ENCODE measurements at regions not wholly inside any gene's neighbourhood (a gene's known extent, or its start where the extent isn't known, plus 50 kb on each side); places are given as distances from the start of the nearest gene placed in this dataset.
A peak's percentile ranks its signal among the peaks of the same experiment; 100 is the strongest.

GRCh38 chr14:35961697-35962274 lies 135.6 kb downstream of the BRMS1L start:
- intact Hi-C loops (cut with DNase I) = no loop called here
- Histone ChIP-seq H3K4me3 (no peak overlapping the region), H3K27me3 (peaks cover 0 to 5% (median 0%) of the 10 kb centered on the region in 7 donors), H3K27ac (no peak overlapping the region), H3K36me3 (no peaks in the 10 kb centered on the region), H3K9me3 (no peaks in the 10 kb centered on the region), H3K4me1 (no peaks in the 10 kb centered on the region)
- no peak for ATAC-seq
- WGBS, 2 donors = 73 to 79% methylated on average over 3 of the region's 3 CpGs
- TF ChIP-seq, protein P1, sequence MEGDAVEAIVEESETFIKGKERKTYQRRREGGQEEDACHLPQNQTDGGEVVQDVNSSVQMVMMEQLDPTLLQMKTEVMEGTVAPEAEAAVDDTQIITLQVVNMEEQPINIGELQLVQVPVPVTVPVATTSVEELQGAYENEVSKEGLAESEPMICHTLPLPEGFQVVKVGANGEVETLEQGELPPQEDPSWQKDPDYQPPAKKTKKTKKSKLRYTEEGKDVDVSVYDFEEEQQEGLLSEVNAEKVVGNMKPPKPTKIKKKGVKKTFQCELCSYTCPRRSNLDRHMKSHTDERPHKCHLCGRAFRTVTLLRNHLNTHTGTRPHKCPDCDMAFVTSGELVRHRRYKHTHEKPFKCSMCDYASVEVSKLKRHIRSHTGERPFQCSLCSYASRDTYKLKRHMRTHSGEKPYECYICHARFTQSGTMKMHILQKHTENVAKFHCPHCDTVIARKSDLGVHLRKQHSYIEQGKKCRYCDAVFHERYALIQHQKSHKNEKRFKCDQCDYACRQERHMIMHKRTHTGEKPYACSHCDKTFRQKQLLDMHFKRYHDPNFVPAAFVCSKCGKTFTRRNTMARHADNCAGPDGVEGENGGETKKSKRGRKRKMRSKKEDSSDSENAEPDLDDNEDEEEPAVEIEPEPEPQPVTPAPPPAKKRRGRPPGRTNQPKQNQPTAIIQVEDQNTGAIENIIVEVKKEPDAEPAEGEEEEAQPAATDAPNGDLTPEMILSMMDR (IDR thresholded peaks at IDR 0.05) = no peak
- DNase-seq = no peak

- no peak for ATAC-seq
- no peak for DNase-seq
- Histone ChIP-seq H3K9me3 (no peaks in the 10 kb centered on the region), H3K27ac (no peak overlapping the region), H3K27me3 (peaks cover 0 to 6% (median 0%) of the 10 kb centered on the region in 7 donors), H3K4me3 (no peak overlapping the region), H3K36me3 (no peaks in the 10 kb centered on the region), H3K4me1 (no peaks in the 10 kb centered on the region)
- intact Hi-C loops (cut with DNase I) = no loop called here
- TF ChIP-seq, protein P1 (IDR thresholded peaks at IDR 0.05) = peak in 2 of 9 donors; percentile 11 to 19
These were observed 133.7 kb downstream of the BRMS1L start for GRCh38 chr14:35959835-35960234.

DNA sequence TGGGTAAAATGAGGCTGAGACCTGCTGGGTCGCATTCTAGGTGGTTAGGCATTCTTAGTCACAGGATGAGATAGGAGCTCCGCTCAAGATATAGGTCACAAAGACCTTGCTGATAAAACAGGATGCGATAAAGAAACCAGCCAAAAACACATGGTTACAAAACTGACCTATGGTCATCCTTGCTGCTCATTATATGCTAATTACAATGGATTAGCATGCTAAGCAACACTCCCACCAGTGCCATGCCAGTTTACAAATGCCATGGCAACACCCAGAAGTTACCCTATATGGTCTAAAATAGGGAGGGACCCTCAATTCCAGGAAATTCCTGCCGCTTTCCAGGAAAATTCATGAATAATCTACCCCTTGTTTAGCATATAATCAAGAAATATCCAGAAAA lies 132.4 kb downstream of the BRMS1L start:
- no peak for ATAC-seq
- H3K36me3 ChIP-seq = no peaks in the 10 kb centered on the region
- no peak for DNase-seq
- WGBS, 2 donors = 58 to 68% methylated on average over 4 of the region's 4 CpGs
- H3K27ac ChIP-seq = no peak overlapping the region
- H3K27me3 ChIP-seq = peaks cover 0 to 11% (median 0%) of the 10 kb centered on the region in 7 donors
- H3K9me3 ChIP-seq = no peaks in the 10 kb centered on the region
- intact Hi-C loops (cut with DNase I) = no loop called here
- no peaks in the 10 kb centered on the region for H3K4me1 ChIP-seq
- no peak overlapping the region for H3K4me3 ChIP-seq
- TF ChIP-seq, protein P1 (IDR thresholded peaks at IDR 0.05) = no peak

GRCh38 chr14:35956376-35957085 lies 130.4 kb downstream of the BRMS1L start:
- ATAC-seq = no peak
- no peak overlapping the region for H3K4me3 ChIP-seq
- intact Hi-C loops (cut with DNase I) = no loop called here
- H3K27ac ChIP-seq = no peak overlapping the region
- peaks cover 0 to 14% (median 0%) of the 10 kb centered on the region in 7 donors for H3K27me3 ChIP-seq
- TF ChIP-seq, protein P1 (IDR thresholded peaks at IDR 0.05) = no peak
- DNase-seq = no peak
- H3K9me3 ChIP-seq = no peaks in the 10 kb centered on the region
- no peaks in the 10 kb centered on the region for H3K36me3 ChIP-seq
- WGBS, 2 donors = 93% methylated on average over 13 of the region's 13 CpGs
- no peaks in the 10 kb centered on the region for H3K4me1 ChIP-seq
